ENCODE measurements at regions not wholly inside any gene's neighbourhood (a gene's known extent, or its start where the extent isn't known, plus 50 kb on each side); places are given as distances from the start of the nearest gene placed in this dataset.

- no peak for TF ChIP-seq CTCF (conservative IDR thresholded peaks at IDR 0.05)
- TF ChIP-seq ZFX (IDR thresholded peaks at IDR 0.05): no peak
Measured at GRCh38 chr16:60792437-60792836, 1243.8 kb downstream of the CDH8 start.
